Aorta (tissue), 5 donors: ENCODE measurements at regions not wholly inside any gene's neighbourhood (a gene's known extent, or its start where the extent isn't known, plus 50 kb on each side); places are given as distances from the start of the nearest gene placed in this dataset.
A peak's percentile ranks its signal among the peaks of the same experiment; 100 is the strongest.

ENCODE experiments used
- ATAC-seq: fragments of 200-7000 bp; cut with Tn5 transposase; one replicate; pipeline ENCODE4 v1.9.1; 2022; ENCODE audit warnings: moderate library complexity; ENCODE audit not compliant: low FRiP score
- DNase-seq, 2 donors: peaks; one replicate each; pipeline ENCODE4 v3.0.0-alpha.2; 2020
- H3K27ac ChIP-seq, 2 donors: one replicate each; pipeline ENCODE4 v1.5.1; 2013; ENCODE audit warnings: low read length in 2 of 2, mild to moderate bottlenecking in 2 of 2, moderate library complexity in 2 of 2, control low read depth in 1 of 2, inconsistent platforms in 1 of 2, low read depth in 1 of 2
- H3K27me3 ChIP-seq, 2 donors: one replicate each; pipeline ENCODE4 v1.6.1; 2013; ENCODE audit warnings: control low read depth in 1 of 2, low read length in 1 of 2, mild to moderate bottlenecking in 1 of 2, moderate library complexity in 1 of 2; ENCODE audit not compliant: insufficient read depth in 2 of 2, control insufficient read depth in 1 of 2
- H3K36me3 ChIP-seq, 2 donors: one replicate each; pipeline ENCODE4 v1.6.1; 2013; ENCODE audit warnings: control low read depth in 1 of 2, low read length in 1 of 2, mild to moderate bottlenecking in 1 of 2; ENCODE audit not compliant: insufficient read depth in 2 of 2, control insufficient read depth in 1 of 2
- H3K4me1 ChIP-seq, 2 donors: one replicate each; pipeline ENCODE4 v1.6.1; 2013; ENCODE audit warnings: low read length in 2 of 2, control low read depth in 1 of 2, mild to moderate bottlenecking in 1 of 2, moderate library complexity in 1 of 2; ENCODE audit not compliant: insufficient read depth in 2 of 2, control insufficient read depth in 1 of 2
- H3K4me3 ChIP-seq, 2 donors: one replicate each; pipeline ENCODE4 v1.5.1; 2013; ENCODE audit warnings: low read length in 2 of 2, control low read depth in 1 of 2, mild to moderate bottlenecking in 1 of 2
- H3K9me3 ChIP-seq: one replicate; pipeline ENCODE4 v1.6.1; 2013; ENCODE audit warnings: mild to moderate bottlenecking, low read length; ENCODE audit not compliant: control insufficient read depth
- WGBS, 2 donors: extraction: QIAGEN DNeasy Blood & Tissue Kit; methylation state at CpG; one replicate each; pipeline ENCODE4 v1.1.7; 2013; 5-methylcytosine and 5-hydroxymethylcytosine counted together
- intact Hi-C, 2 donors: fragments of 100-400 bp; cut with DNase I; formaldehyde crosslinking; loops; one replicate each; pipeline versions ENCODE4 v1.14.2 to v1.15.0; 2022
- donor health status: healthy with polysubstance abuse.
- donor health status: Bipolar disorder and iron deficiency.
- donor health status: DM: no; HTN: no; CAD: no.
- donor health status: DM: no; HTN: no; CAD: no.
- donor health status: DM: yes; HTN: yes; CAD: no.

DNA sequence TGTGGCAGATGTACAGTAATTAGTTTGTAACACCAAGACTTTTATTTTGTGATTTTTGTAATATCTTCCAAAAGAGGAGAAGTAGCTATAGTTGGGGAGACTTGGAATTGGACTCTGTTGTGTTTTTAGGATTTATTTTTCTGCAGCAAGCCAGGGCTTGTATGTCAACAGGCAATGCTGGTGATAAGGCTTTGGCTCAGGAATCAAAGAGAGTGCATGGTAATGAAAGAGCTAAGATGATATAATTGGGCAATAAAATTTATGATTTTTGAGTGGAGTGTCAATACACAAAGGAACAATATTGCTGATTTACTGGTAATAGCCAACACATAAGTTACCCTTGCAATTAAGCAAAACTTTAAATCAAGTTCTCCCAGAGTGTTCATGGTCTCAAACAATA is 452.9 kb downstream of the TMEM135 start:
- ATAC-seq (no peak), DNase-seq (no peak)
- no peaks in the 10 kb centered on the region for H3K4me1 ChIP-seq
- H3K9me3 ChIP-seq: no peaks in the 10 kb centered on the region
- no peaks in the 10 kb centered on the region for H3K27me3 ChIP-seq
- intact Hi-C loops: no loop called here
- H3K4me3 ChIP-seq: no peak overlapping the region
- H3K27ac ChIP-seq: no peak overlapping the region
- H3K36me3 ChIP-seq: no peaks in the 10 kb centered on the region

DNA sequence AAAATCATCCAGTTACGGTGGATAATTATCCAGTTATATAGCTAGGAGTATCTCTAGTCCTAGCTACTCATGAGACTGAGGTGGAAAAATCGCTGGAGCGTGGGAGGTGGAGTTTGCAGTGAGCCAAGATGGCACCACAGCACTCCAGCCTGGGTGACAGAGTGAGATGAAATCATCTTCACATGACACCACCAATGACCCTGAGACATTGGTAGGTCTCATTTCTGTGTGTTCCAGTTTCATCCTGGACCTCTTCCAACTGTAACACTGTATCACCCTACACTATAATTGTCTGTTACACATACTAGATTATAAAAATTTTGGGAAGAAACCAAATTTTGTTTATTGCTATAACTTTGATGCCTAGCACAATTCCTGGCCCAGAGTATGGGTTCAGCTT is 446.8 kb downstream of the TMEM135 start:
- Histone ChIP-seq H3K27ac (no peak overlapping the region), H3K27me3 (no peaks in the 10 kb centered on the region), H3K4me3 (no peak overlapping the region), H3K9me3 (no peaks in the 10 kb centered on the region), H3K36me3 (no peaks in the 10 kb centered on the region), H3K4me1 (no peaks in the 10 kb centered on the region)
- ATAC-seq (no peak), DNase-seq (no peak)
- intact Hi-C loops: no loop called here
- WGBS, 2 donors: 95% methylated on average over 3 of the region's 3 CpGs

DNA sequence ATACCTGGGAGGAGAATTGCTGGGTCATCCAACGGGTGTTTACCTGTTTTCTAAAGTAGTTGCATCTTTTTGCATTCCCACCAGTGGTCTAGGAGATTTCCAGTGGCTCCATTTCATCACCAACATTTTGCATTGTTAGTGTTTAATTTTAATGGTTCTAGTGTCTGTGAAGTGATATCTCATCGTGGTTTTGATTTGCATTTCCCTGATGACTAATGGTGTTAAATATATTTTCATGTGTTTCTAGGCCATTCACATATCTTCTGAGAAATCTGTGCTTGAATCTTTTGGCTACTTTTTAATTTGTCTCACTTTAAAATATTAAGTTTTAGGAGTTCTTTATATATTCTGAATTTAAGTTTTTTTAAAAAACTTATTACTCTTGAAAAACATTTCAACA is 439.6 kb downstream of the TMEM135 start:
- Histone ChIP-seq H3K27ac (no peak overlapping the region), H3K36me3 (no peaks in the 10 kb centered on the region), H3K27me3 (no peaks in the 10 kb centered on the region), H3K4me3 (no peak overlapping the region), H3K9me3 (no peaks in the 10 kb centered on the region), H3K4me1 (no peaks in the 10 kb centered on the region)
- WGBS, 2 donors: 75 to 81% methylated on average over 2 of the region's 2 CpGs
- intact Hi-C loops: no loop called here
- ATAC-seq (no peak), DNase-seq (no peak)

DNA sequence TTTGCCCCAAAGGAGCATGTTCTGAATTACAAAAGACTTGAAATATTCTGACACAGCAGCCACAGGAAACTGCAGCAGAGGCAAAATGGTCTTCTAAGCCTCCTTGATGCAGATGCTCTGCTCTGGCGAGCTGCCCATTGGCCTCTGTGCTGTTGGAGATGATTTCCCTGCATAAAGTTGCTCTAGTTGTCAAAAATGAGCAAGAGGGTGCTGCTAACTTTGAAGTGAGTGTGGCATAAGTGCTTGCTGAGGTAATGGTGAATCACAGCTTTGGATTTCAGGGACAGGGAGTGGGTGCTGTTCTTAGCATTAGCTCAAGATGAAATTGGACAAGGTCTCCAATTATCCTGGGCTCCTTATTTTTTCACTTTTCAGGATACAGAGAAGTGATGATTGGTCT is 435.4 kb downstream of the TMEM135 start:
- ATAC-seq: no peak

DNA sequence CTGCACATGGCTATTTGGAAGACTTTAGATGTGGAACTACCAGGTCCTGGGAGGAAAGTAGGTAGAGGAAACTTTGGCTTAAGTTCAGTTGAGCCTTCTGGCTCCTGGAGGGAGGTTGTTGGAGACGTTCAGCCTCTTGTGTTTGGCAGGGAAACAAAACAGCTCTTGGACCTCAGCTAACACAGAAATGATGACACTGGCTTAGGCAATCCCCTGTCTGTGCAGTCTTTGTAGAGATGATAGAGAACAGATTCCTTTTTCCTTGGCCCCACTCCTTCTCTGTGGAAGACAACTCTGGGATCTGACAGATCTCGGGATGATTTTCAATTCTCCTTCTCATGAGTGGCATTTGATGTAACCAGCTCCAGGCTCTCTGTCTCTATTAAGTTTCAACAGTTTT is 428.5 kb downstream of the TMEM135 start:
- Histone ChIP-seq H3K27me3 (no peaks in the 10 kb centered on the region), H3K36me3 (no peaks in the 10 kb centered on the region), H3K27ac (no peak overlapping the region), H3K4me3 (no peak overlapping the region), H3K4me1 (no peaks in the 10 kb centered on the region), H3K9me3 (no peaks in the 10 kb centered on the region)
- intact Hi-C loops: no loop called here
- DNase-seq (no peak), ATAC-seq (peak; percentile 46)
- WGBS, 2 donors: 42 to 44% methylated on average over 2 of the region's 2 CpGs

More for the DNA sequence above, 435.4 kb downstream of the TMEM135 start:
- 71 to 82% methylated on average over 1 of the region's 1 CpG for WGBS, 2 donors
- Histone ChIP-seq H3K4me3 (no peak overlapping the region), H3K27ac (no peak overlapping the region), H3K36me3 (no peaks in the 10 kb centered on the region), H3K9me3 (no peaks in the 10 kb centered on the region), H3K27me3 (no peaks in the 10 kb centered on the region), H3K4me1 (no peaks in the 10 kb centered on the region)
- intact Hi-C loops: no loop called here
- DNase-seq: no peak

DNA sequence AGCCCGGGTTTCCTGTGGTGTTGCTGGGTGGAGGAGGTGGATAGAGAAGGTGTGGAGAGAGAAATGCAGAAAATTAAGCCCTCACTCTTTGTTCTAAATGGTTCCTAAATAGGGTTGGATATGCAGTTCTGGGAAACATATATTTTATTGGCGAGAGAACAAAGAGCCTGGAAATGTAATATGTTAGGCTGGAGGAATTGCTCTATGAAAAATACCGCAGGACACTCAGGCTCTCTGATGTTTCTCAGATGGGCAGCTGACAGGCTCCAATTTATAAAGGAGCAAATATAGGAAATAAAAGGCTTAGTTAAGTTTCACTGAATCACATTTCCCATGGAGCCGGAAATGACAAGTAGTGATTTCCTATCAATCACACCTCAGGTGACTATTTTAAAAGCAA is 428.0 kb downstream of the TMEM135 start:
- Histone ChIP-seq H3K36me3 (no peaks in the 10 kb centered on the region), H3K27me3 (no peaks in the 10 kb centered on the region), H3K4me1 (no peaks in the 10 kb centered on the region), H3K4me3 (no peak overlapping the region), H3K27ac (no peak overlapping the region), H3K9me3 (no peaks in the 10 kb centered on the region)
- DNase-seq: no peak
- ATAC-seq: no peak
- intact Hi-C loops: no loop called here
- WGBS, 2 donors: 86 to 87% methylated on average over 4 of the region's 4 CpGs

DNA sequence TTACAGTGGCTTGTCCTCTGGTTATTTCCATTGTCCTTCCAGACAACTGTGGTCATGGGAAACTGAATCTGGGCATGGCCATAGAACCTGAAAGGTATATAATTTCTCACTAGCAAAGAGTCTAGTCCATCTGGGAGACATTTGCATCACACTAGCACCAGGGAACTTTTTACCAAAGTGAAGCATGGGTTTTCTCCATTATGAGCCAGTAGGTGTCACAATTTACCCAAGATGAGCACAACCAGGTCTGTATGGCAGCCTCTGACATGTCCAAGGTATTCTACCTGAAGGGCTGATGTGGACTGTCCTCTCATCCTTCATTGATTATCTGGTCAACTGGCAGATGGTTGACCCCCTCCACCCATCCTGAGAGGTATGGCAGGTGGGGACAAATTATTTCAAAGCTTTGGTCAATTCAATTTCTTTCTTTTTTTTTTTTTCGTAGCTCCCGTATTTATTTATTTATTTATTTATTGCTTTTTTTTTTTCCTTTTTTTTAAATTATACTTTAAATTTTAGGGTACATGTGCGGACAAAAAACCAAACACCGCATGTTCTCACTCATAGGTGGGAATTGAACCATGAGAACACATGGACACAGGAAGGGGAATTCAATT is 425.9 kb downstream of the TMEM135 start:
- Histone ChIP-seq H3K36me3 (no peaks in the 10 kb centered on the region), H3K27ac (no peak overlapping the region), H3K9me3 (no peaks in the 10 kb centered on the region), H3K27me3 (no peaks in the 10 kb centered on the region), H3K4me1 (no peaks in the 10 kb centered on the region), H3K4me3 (no peak overlapping the region)
- intact Hi-C loops: no loop called here
- ATAC-seq (no peak), DNase-seq (no peak)
- 75 to 80% methylated on average over 4 of the region's 4 CpGs for WGBS, 2 donors

DNA sequence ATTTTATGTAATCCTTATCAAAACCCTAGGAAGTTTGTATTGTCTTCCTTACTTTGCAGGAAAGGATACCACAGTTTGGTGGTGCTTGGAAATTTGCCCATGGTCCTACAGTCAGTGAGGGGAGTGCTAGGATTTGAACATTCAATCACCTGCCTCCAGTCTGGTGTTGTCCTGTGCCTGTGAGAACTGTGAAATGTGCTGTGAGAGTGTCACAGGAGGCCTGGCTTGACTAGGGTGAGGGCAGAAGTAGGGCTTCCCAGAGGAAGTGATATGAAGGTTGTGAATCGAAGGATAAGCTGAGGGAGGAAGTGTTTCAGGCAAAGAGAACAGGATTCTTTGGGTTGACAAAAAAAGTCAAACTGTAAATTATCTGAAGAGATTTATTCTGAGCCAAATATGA is 424.4 kb downstream of the TMEM135 start:
- intact Hi-C loops: no loop called here
- no peaks in the 10 kb centered on the region for H3K27me3 ChIP-seq

DNA sequence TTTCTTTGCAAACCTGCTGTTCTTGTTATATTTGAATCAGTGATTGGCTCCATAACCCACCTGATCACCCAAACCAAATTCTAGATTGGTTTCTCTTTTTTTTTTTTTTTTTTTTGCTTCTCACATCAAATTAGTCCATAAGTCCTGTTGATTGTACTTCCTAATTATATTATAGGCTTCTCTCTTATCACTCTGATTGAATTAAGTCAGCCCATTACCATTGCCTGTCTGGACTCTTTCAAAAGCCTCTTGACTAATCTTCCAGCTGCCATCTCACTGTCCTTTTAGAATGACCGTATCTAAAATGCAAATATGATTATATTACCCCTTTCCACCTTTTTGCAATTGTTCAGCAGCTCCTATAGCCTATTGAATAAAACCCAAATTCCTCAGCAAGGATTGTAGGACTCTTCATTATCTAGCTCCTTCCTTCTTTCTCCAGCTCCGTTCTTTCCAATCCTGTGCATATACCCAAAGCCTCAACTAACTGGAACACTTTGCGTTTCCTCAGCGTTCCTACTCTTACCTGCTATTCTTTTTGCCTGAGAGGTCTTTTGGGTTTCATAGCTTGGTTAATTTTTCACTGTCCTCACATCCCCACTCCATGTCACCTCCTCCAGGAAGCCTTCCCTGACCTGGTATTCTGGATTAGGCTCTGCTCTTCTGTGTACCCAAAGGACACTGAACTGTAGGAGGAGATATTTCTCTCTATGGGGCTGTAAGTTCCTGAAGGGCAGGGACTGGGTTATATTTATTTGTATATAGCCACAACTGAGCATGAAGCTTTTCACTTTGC is 423.3 kb downstream of the TMEM135 start:
- WGBS, 2 donors: 96% methylated on average over 4 of the region's 4 CpGs
- no peaks in the 10 kb centered on the region for H3K4me1 ChIP-seq
- H3K36me3 ChIP-seq: no peaks in the 10 kb centered on the region
- no peaks in the 10 kb centered on the region for H3K9me3 ChIP-seq
- no peaks in the 10 kb centered on the region for H3K27me3 ChIP-seq
- no peak overlapping the region for H3K27ac ChIP-seq
- no peak overlapping the region for H3K4me3 ChIP-seq
- DNase-seq: no peak
- ATAC-seq: no peak
- intact Hi-C loops: no loop called here

More for the DNA sequence above, 424.4 kb downstream of the TMEM135 start:
- Histone ChIP-seq H3K4me3 (no peak overlapping the region), H3K4me1 (no peaks in the 10 kb centered on the region), H3K36me3 (no peaks in the 10 kb centered on the region), H3K27ac (no peak overlapping the region), H3K9me3 (no peaks in the 10 kb centered on the region)
- DNase-seq: no peak
- no peak for ATAC-seq
- 92 to 97% methylated on average over 1 of the region's 1 CpG for WGBS, 2 donors
